PC-9 (cell line): ENCODE measurements at regions not wholly inside any gene's neighbourhood (a gene's known extent, or its start where the extent isn't known, plus 50 kb on each side); places are given as distances from the start of the nearest gene placed in this dataset.

Experiments used
- BruUV-seq: library from RNA; stranded (reverse); fragments of 400-500 nt; replicated peaks from 2 replicates; lab custom pipeline; 2021; lab: Mats Ljungman, UMichigan
- CTCF ChIA-PET: fragments of 300-600 bp; sonication (Branson Sonifier 250); formaldehyde crosslinking; loops from one replicate; lab custom pipeline; 2022; ENCODE audit warnings: antibody characterized with exemption; lab: Charles Lee
- POLR2A ChIA-PET: fragments of 300-600 bp; sonication (Branson Sonifier 250); formaldehyde crosslinking; loops from one replicate; lab custom pipeline; 2022; ENCODE audit warnings: antibody characterized with exemption; ENCODE audit not compliant: unreplicated experiment; lab: Charles Lee
- DNase-seq, 2 experiments: peaks; one replicate each; pipeline versions ENCODE4 v3.0.0 to v3.0.0-alpha.2; 2015 to 2022; ENCODE audit warnings: mixed read lengths in 1 of 2
- H2AFZ ChIP-seq: fragments of 200-600 bp; sonication (generic); 2 replicates; pipeline ENCODE4 v1.8.1; 2017; ENCODE audit warnings: antibody characterized with exemption
- H3F3A ChIP-seq: fragments of 200-600 bp; sonication (generic); 2 replicates; pipeline ENCODE4 v1.8.1; 2017; ENCODE audit warnings: antibody characterized with exemption, mild to moderate bottlenecking, low read depth; ENCODE audit not compliant: insufficient read depth
- H3K27ac ChIP-seq: fragments of 200-600 bp; sonication (generic); 2 replicates; pipeline ENCODE4 v1.6.1; 2016; ENCODE audit warnings: mixed run types
- H3K27me3 ChIP-seq: fragments of 200-600 bp; sonication (generic); 2 replicates; pipeline ENCODE4 v1.6.1; 2016; ENCODE audit warnings: low read depth, mixed run types; ENCODE audit not compliant: insufficient read depth
- H3K36me3 ChIP-seq: fragments of 200-600 bp; sonication (generic); 2 replicates; pipeline ENCODE4 v1.6.1; 2016; ENCODE audit warnings: low read depth, mixed run types
- H3K4me1 ChIP-seq: fragments of 200-600 bp; sonication (generic); replicated peaks from 2 replicates; pipeline ENCODE4 v1.6.1; 2016; ENCODE audit warnings: mixed run types; ENCODE audit not compliant: insufficient read depth
- H3K4me2 ChIP-seq: fragments of 200-600 bp; sonication (generic); 2 replicates; pipeline ENCODE4 v1.6.1; 2017; ENCODE audit warnings: mixed run types
- H3K4me3 ChIP-seq: fragments of 200-600 bp; sonication (generic); 2 replicates; pipeline ENCODE4 v1.6.1; 2016; ENCODE audit warnings: mixed run types
- H3K79me2 ChIP-seq: fragments of 200-600 bp; sonication (generic); 2 replicates; pipeline ENCODE4 v1.6.1; 2017; ENCODE audit warnings: low read depth, mixed run types
- H3K9me2 ChIP-seq: fragments of 200-600 bp; sonication (generic); 2 replicates; pipeline ENCODE4 v1.8.1; 2017; ENCODE audit warnings: mild to moderate bottlenecking; ENCODE audit not compliant: insufficient read depth
- H3K9me3 ChIP-seq: fragments of 200-600 bp; sonication (generic); 2 replicates; pipeline ENCODE4 v1.8.1; 2016; ENCODE audit warnings: low read depth; ENCODE audit not compliant: insufficient read depth
- H4K20me1 ChIP-seq: fragments of 200-600 bp; sonication (generic); 2 replicates; pipeline ENCODE4 v1.8.1; 2017; ENCODE audit not compliant: insufficient read depth
- CTCF ChIP-seq: fragments of 200-600 bp; sonication (generic); conservative IDR thresholded peaks from 2 replicates; pipeline ENCODE4 v1.6.1; 2017; ENCODE audit warnings: mixed run types, antibody characterized with exemption, mild to moderate bottlenecking, moderate library complexity
- EZH2 ChIP-seq: fragments of 200-600 bp; sonication (generic); IDR thresholded peaks from 2 replicates; pipeline ENCODE4 v1.8.0; 2017; ENCODE audit warnings: antibody characterized with exemption, low read depth
- intact Hi-C: fragments of 100-400 bp; cut with micrococcal nuclease; formaldehyde crosslinking; loops from one replicate; pipeline ENCODE4 v1.10.0; 2022; ENCODE audit not compliant: unreplicated experiment

- Histone ChIP-seq H3K79me2 (no peaks in the 10 kb centered on the region), H3K4me3 (no peak overlapping the region), H3K4me2 (no peak overlapping the region), H3K9me2 (no peaks in the 10 kb centered on the region), H2AFZ (no peak overlapping the region), H3F3A (peaks cover 23% of the 10 kb centered on the region), H3K9me3 (no peaks in the 10 kb centered on the region), H3K36me3 (no peaks in the 10 kb centered on the region), H4K20me1 (no peaks in the 10 kb centered on the region), H3K27me3 (no peaks in the 10 kb centered on the region; the same call in 1 of the 2 replicates), H3K4me1 (peaks cover 34% of the 10 kb centered on the region), H3K27ac (no peak overlapping the region)
- POLR2A ChIA-PET, result no interaction called here
- DNase-seq, result no peak
- no TSS peak for BruUV-seq
- CTCF ChIA-PET, result no interaction called here
- TF ChIP-seq CTCF, result no peak
- no peak for TF ChIP-seq EZH2
- intact Hi-C loops, result loop anchor here (5.0 kb wide), 4 partner anchors 122 to 193 kb away; no protein-coding TSS in a partner anchor
Observed at GRCh38 chr17:72274614-72275013, 153.8 kb downstream of the SOX9 start.

- Histone ChIP-seq H3K36me3 (no peaks in the 10 kb centered on the region), H3K27ac (no peak overlapping the region), H3F3A (no peaks in the 10 kb centered on the region), H2AFZ (no peak overlapping the region), H3K4me2 (no peak overlapping the region), H3K79me2 (no peaks in the 10 kb centered on the region), H3K9me3 (no peaks in the 10 kb centered on the region), H3K9me2 (no peaks in the 10 kb centered on the region), H3K27me3 (no peaks in the 10 kb centered on the region; the same call in 1 of the 2 replicates), H3K4me3 (no peak overlapping the region), H3K4me1 (peaks cover 8% of the 10 kb centered on the region; the same call in 1 of the 2 replicates), H4K20me1 (no peaks in the 10 kb centered on the region)
- BruUV-seq, result no TSS peak
- no peak for DNase-seq
- ChIA-PET POLR2A (no interaction called here), CTCF (no interaction called here)
- no peak for TF ChIP-seq EZH2
- TF ChIP-seq CTCF, result no peak
- intact Hi-C loops, result no loop called here
Observed at GRCh38 chr17:72280881-72281280, 160.1 kb downstream of the SOX9 start.

GRCh38 chr17:72282439-72283029 lies 161.7 kb downstream of the SOX9 start:
- intact Hi-C loops, result no loop called here
- POLR2A ChIA-PET, result no interaction called here
- H3K4me1 ChIP-seq, result peaks cover 8% of the 10 kb centered on the region; the same call in 1 of the 2 replicates
- no TSS peak for BruUV-seq
- no peaks in the 10 kb centered on the region for H3K79me2 ChIP-seq
- H3K4me3 ChIP-seq, result no peak overlapping the region
- CTCF ChIA-PET, result no interaction called here
- H3K9me3 ChIP-seq, result no peaks in the 10 kb centered on the region
- no peak overlapping the region for H3K27ac ChIP-seq
- H3K9me2 ChIP-seq, result no peaks in the 10 kb centered on the region
- no peaks in the 10 kb centered on the region for H3F3A ChIP-seq
- no peaks in the 10 kb centered on the region for H3K27me3 ChIP-seq
- no peak for TF ChIP-seq CTCF
- TF ChIP-seq EZH2, result no peak
- DNase-seq, result no peak
- no peaks in the 10 kb centered on the region for H3K36me3 ChIP-seq
- H4K20me1 ChIP-seq, result no peaks in the 10 kb centered on the region
- H2AFZ ChIP-seq, result no peak overlapping the region
- H3K4me2 ChIP-seq, result no peak overlapping the region
